AG04449 (cell line): ENCODE measurements at regions not wholly inside any gene's neighbourhood (a gene's known extent, or its start where the extent isn't known, plus 50 kb on each side); places are given as distances from the start of the nearest gene placed in this dataset.

Experiments used
- CTCF ChIA-PET: fragments of 350-600 bp; formaldehyde crosslinking; extraction: SDS; loops from one replicate; lab custom pipeline; 2021; ENCODE audit warnings: antibody characterized with exemption; lab: Yijun Ruan, JAX
- POLR2A ChIA-PET: fragments of 400-600, 350-600 bp; formaldehyde crosslinking; extraction: SDS; loops from one replicate; lab custom pipeline; 2020; ENCODE audit warnings: antibody characterized with exemption, inconsistent platforms; lab: Yijun Ruan, JAX
- DNase-seq: peaks from one replicate; pipeline ENCODE4 v3.0.0-alpha.2; 2010; ENCODE audit warnings: low read depth, low spot score
- H3K4me3 ChIP-seq: 2 replicates; pipeline ENCODE4 v1.5.1; 2011; ENCODE audit warnings: low read depth, mild to moderate bottlenecking, control low read depth, low read length
- CTCF ChIP-seq: IDR thresholded peaks from one replicate; pipeline ENCODE4 v1.5.1; 2011; ENCODE audit warnings: mild to moderate bottlenecking, moderate library complexity, low read length, control low read depth, inconsistent platforms; ENCODE audit not compliant: insufficient read depth; ENCODE audit errors: missing control alignments

- ChIA-PET CTCF (interaction anchor here (0.8 to 15.9 kb wide), 5 partner anchors 8 to 174 kb away, joined by 3 to 605 read pairs (median 41); no protein-coding TSS in a partner anchor), POLR2A (interaction anchor here (1.3 kb wide), 1 partner anchor 197 kb away, joined by 4 read pairs; the partner anchor contains the start of gene HSPA8)
- DNase-seq, result no peak
- no peak for TF ChIP-seq CTCF
- no peak overlapping the region for H3K4me3 ChIP-seq
These were observed 63.8 kb upstream of the CLMP start for GRCh38 chr11:123258877-123259276.

GRCh38 chr11:123257370-123257769 lies 62.3 kb upstream of the CLMP start:
- ChIA-PET POLR2A (no interaction called here), CTCF (interaction anchor here (1.5 to 15.9 kb wide), 3 partner anchors 12 to 149 kb away, joined by 4 to 605 read pairs (median 41); no protein-coding TSS in a partner anchor)
- no peak overlapping the region for H3K4me3 ChIP-seq
- TF ChIP-seq CTCF, result no peak
- DNase-seq, result no peak

GRCh38 chr11:123255909-123256308 lies 60.9 kb upstream of the CLMP start:
- DNase-seq, result no peak
- no peak for TF ChIP-seq CTCF
- H3K4me3 ChIP-seq, result no peak overlapping the region
- CTCF ChIA-PET, result interaction anchor here (1.0 to 15.9 kb wide), 4 partner anchors 9 to 220 kb away, joined by 4 to 605 read pairs (median 24); no protein-coding TSS in a partner anchor
- POLR2A ChIA-PET, result no interaction called here

GRCh38 chr11:123254357-123254756 lies 59.3 kb upstream of the CLMP start:
- POLR2A ChIA-PET, result no interaction called here

GRCh38 chr11:123253911-123254310 lies 58.9 kb upstream of the CLMP start:
- POLR2A ChIA-PET, result no interaction called here
- TF ChIP-seq CTCF, result no peak
- CTCF ChIA-PET, result interaction anchor here (1.0 to 15.9 kb wide), 4 partner anchors 10 to 224 kb away, joined by 4 to 605 read pairs (median 24); no protein-coding TSS in a partner anchor
- H3K4me3 ChIP-seq, result no peak overlapping the region
- no peak for DNase-seq

More at GRCh38 chr11:123254357-123254756, 59.3 kb upstream of the CLMP start:
- DNase-seq, result no peak
- H3K4me3 ChIP-seq, result no peak overlapping the region
- CTCF ChIA-PET, result interaction anchor here (1.1 to 15.9 kb wide), 3 partner anchors 10 to 224 kb away, joined by 4 to 605 read pairs (median 43); no protein-coding TSS in a partner anchor
- TF ChIP-seq CTCF, result no peak

GRCh38 chr11:123253223-123253622 lies 58.2 kb upstream of the CLMP start:
- TF ChIP-seq CTCF, result no peak
- H3K4me3 ChIP-seq, result no peak overlapping the region
- DNase-seq, result no peak
- ChIA-PET POLR2A (no interaction called here), CTCF (interaction anchor here (1.0 to 15.9 kb wide), 4 partner anchors 9 to 225 kb away, joined by 4 to 605 read pairs (median 24); no protein-coding TSS in a partner anchor)
